ENCODE measurements at regions not wholly inside any gene's neighbourhood (a gene's known extent, or its start where the extent isn't known, plus 50 kb on each side); places are given as distances from the start of the nearest gene placed in this dataset.
A peak's percentile ranks its signal among the peaks of the same experiment; 100 is the strongest.

DNA sequence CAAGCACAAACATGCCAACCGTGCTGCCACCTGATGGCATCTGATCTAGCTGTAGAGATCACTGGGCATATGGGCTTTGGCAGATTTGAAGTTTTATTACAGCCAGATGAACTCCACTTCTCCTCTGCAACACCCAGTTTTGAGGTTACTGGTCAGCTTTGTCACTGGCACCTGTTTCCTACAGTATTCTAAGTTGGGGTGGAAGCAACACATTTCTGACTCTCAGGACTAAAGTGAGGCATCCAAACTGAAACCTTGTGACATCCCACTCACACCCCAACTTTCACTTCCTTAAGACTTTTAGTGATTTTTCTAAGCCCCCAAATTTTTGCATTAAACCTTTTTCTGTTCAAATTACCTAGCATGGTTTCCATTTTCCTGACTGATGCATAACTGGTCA, 115.1 kb upstream of the PCDH18 start (continued):
- TF ChIP-seq, protein P1, sequence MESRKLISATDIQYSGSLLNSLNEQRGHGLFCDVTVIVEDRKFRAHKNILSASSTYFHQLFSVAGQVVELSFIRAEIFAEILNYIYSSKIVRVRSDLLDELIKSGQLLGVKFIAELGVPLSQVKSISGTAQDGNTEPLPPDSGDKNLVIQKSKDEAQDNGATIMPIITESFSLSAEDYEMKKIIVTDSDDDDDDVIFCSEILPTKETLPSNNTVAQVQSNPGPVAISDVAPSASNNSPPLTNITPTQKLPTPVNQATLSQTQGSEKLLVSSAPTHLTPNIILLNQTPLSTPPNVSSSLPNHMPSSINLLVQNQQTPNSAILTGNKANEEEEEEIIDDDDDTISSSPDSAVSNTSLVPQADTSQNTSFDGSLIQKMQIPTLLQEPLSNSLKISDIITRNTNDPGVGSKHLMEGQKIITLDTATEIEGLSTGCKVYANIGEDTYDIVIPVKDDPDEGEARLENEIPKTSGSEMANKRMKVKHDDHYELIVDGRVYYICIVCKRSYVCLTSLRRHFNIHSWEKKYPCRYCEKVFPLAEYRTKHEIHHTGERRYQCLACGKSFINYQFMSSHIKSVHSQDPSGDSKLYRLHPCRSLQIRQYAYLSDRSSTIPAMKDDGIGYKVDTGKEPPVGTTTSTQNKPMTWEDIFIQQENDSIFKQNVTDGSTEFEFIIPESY (IDR thresholded peaks at IDR 0.05): no peak
- peak; percentile 30; the same call in 1 of the 2 replicates for TF ChIP-seq IKZF1 (conservative IDR thresholded peaks at IDR 0.05)
- no peak for TF ChIP-seq SMAD1 (IDR thresholded peaks at IDR 0.05; ENCODE audit: low read depth, partially characterized antibody)
- TF ChIP-seq, protein P2, sequence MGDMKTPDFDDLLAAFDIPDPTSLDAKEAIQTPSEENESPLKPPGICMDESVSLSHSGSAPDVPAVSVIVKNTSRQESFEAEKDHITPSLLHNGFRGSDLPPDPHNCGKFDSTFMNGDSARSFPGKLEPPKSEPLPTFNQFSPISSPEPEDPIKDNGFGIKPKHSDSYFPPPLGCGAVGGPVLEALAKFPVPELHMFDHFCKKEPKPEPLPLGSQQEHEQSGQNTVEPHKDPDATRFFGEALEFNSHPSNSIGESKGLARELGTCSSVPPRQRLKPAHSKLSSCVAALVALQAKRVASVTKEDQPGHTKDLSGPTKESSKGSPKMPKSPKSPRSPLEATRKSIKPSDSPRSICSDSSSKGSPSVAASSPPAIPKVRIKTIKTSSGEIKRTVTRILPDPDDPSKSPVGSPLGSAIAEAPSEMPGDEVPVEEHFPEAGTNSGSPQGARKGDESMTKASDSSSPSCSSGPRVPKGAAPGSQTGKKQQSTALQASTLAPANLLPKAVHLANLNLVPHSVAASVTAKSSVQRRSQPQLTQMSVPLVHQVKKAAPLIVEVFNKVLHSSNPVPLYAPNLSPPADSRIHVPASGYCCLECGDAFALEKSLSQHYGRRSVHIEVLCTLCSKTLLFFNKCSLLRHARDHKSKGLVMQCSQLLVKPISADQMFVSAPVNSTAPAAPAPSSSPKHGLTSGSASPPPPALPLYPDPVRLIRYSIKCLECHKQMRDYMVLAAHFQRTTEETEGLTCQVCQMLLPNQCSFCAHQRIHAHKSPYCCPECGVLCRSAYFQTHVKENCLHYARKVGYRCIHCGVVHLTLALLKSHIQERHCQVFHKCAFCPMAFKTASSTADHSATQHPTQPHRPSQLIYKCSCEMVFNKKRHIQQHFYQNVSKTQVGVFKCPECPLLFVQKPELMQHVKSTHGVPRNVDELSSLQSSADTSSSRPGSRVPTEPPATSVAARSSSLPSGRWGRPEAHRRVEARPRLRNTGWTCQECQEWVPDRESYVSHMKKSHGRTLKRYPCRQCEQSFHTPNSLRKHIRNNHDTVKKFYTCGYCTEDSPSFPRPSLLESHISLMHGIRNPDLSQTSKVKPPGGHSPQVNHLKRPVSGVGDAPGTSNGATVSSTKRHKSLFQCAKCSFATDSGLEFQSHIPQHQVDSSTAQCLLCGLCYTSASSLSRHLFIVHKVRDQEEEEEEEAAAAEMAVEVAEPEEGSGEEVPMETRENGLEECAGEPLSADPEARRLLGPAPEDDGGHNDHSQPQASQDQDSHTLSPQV (IDR thresholded peaks at IDR 0.05): no peak
- TF ChIP-seq SMAD5 (IDR thresholded peaks at IDR 0.05; ENCODE audit: low read depth): no peak
- TF ChIP-seq HDAC2 (IDR thresholded peaks at IDR 0.05): no peak
- TF ChIP-seq MEF2A (IDR thresholded peaks at IDR 0.05; ENCODE audit: insufficient read depth, low read depth, low read length): peak; percentile 64; the same call in 1 of the 2 replicates
- TF ChIP-seq ZNF207 (IDR thresholded peaks at IDR 0.05; ENCODE audit: borderline replicate concordance): no peak
- TF ChIP-seq POLR2AphosphoS5 (IDR thresholded peaks at IDR 0.05; ENCODE audit: low read length): no peak
- no peak for TF ChIP-seq CBX3 (IDR thresholded peaks at IDR 0.05; ENCODE audit: borderline replicate concordance, low read depth)
- TF ChIP-seq, protein P3, sequence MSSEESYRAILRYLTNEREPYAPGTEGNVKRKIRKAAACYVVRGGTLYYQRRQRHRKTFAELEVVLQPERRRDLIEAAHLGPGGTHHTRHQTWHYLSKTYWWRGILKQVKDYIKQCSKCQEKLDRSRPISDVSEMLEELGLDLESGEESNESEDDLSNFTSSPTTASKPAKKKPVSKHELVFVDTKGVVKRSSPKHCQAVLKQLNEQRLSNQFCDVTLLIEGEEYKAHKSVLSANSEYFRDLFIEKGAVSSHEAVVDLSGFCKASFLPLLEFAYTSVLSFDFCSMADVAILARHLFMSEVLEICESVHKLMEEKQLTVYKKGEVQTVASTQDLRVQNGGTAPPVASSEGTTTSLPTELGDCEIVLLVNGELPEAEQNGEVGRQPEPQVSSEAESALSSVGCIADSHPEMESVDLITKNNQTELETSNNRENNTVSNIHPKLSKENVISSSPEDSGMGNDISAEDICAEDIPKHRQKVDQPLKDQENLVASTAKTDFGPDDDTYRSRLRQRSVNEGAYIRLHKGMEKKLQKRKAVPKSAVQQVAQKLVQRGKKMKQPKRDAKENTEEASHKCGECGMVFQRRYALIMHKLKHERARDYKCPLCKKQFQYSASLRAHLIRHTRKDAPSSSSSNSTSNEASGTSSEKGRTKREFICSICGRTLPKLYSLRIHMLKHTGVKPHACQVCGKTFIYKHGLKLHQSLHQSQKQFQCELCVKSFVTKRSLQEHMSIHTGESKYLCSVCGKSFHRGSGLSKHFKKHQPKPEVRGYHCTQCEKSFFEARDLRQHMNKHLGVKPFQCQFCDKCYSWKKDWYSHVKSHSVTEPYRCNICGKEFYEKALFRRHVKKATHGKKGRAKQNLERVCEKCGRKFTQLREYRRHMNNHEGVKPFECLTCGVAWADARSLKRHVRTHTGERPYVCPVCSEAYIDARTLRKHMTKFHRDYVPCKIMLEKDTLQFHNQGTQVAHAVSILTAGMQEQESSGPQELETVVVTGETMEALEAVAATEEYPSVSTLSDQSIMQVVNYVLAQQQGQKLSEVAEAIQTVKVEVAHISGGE (CRISPR knock-in tag; IDR thresholded peaks at IDR 0.05): no peak
- TF ChIP-seq NBN (IDR thresholded peaks at IDR 0.05): no peak
- TF ChIP-seq, protein P4, sequence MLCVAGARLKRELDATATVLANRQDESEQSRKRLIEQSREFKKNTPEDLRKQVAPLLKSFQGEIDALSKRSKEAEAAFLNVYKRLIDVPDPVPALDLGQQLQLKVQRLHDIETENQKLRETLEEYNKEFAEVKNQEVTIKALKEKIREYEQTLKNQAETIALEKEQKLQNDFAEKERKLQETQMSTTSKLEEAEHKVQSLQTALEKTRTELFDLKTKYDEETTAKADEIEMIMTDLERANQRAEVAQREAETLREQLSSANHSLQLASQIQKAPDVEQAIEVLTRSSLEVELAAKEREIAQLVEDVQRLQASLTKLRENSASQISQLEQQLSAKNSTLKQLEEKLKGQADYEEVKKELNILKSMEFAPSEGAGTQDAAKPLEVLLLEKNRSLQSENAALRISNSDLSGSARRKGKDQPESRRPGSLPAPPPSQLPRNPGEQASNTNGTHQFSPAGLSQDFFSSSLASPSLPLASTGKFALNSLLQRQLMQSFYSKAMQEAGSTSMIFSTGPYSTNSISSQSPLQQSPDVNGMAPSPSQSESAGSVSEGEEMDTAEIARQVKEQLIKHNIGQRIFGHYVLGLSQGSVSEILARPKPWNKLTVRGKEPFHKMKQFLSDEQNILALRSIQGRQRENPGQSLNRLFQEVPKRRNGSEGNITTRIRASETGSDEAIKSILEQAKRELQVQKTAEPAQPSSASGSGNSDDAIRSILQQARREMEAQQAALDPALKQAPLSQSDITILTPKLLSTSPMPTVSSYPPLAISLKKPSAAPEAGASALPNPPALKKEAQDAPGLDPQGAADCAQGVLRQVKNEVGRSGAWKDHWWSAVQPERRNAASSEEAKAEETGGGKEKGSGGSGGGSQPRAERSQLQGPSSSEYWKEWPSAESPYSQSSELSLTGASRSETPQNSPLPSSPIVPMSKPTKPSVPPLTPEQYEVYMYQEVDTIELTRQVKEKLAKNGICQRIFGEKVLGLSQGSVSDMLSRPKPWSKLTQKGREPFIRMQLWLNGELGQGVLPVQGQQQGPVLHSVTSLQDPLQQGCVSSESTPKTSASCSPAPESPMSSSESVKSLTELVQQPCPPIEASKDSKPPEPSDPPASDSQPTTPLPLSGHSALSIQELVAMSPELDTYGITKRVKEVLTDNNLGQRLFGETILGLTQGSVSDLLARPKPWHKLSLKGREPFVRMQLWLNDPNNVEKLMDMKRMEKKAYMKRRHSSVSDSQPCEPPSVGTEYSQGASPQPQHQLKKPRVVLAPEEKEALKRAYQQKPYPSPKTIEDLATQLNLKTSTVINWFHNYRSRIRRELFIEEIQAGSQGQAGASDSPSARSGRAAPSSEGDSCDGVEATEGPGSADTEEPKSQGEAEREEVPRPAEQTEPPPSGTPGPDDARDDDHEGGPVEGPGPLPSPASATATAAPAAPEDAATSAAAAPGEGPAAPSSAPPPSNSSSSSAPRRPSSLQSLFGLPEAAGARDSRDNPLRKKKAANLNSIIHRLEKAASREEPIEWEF (IDR thresholded peaks at IDR 0.05; ENCODE audit: insufficient replicate concordance, low read depth, low read length): no peak
- TF ChIP-seq, protein P5, sequence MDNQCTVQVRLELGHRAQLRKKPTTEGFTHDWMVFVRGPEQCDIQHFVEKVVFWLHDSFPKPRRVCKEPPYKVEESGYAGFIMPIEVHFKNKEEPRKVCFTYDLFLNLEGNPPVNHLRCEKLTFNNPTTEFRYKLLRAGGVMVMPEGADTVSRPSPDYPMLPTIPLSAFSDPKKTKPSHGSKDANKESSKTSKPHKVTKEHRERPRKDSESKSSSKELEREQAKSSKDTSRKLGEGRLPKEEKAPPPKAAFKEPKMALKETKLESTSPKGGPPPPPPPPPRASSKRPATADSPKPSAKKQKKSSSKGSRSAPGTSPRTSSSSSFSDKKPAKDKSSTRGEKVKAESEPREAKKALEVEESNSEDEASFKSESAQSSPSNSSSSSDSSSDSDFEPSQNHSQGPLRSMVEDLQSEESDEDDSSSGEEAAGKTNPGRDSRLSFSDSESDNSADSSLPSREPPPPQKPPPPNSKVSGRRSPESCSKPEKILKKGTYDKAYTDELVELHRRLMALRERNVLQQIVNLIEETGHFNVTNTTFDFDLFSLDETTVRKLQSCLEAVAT (IDR thresholded peaks at IDR 0.05): no peak
- no peak for TF ChIP-seq KLF5 (IDR thresholded peaks at IDR 0.05; ENCODE audit: partially characterized antibody)

Data from GM12878 (cell line).